HL-60 (cell line): ENCODE measurements at regions not wholly inside any gene's neighbourhood (a gene's known extent, or its start where the extent isn't known, plus 50 kb on each side); places are given as distances from the start of the nearest gene placed in this dataset.

Experiments used
- GABPA ChIP-seq: IDR thresholded peaks from 2 replicates; pipeline ENCODE4 v1.6.1; 2012; ENCODE audit warnings: low read depth
- POLR2AphosphoS5 ChIP-seq: IDR thresholded peaks from 2 replicates; pipeline ENCODE4 v1.6.1; 2012; ENCODE audit warnings: low read depth
- SPI1 ChIP-seq: IDR thresholded peaks from 2 replicates; pipeline ENCODE4 v1.6.1; 2012; ENCODE audit warnings: low read depth, mild to moderate bottlenecking, borderline replicate concordance
- TF ChIP-seq, protein P1 (sequence below): IDR thresholded peaks from one replicate; pipeline ENCODE4 v1.5.1; 2011; ENCODE audit warnings: low read length, control low read depth, inconsistent platforms; ENCODE audit not compliant: insufficient read depth
- TF ChIP-seq, protein P2 (sequence below): IDR thresholded peaks from 2 replicates; pipeline ENCODE4 v1.6.1; 2012; ENCODE audit warnings: low read depth; ENCODE audit not compliant: insufficient replicate concordance

DNA sequence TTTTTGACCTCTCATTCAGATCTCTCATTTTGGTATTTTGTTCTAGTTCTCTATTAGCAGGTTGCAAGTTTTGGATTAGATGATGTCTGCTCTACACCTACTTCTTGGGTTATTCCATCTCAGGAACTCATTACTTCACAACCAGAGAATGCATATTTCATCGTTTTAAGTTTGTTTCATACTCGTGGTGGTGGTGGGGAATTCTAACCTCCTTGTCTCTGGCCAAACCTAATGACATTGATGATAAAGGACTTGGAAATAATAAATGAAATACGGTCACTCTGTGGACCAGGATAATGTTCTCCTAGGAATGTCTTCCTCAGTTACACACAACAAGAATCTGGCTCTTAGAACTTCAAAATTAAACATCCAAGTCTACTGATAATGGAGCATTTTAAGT, 115.2 kb downstream of the CDC42EP3 start:
- TF ChIP-seq, protein P1, sequence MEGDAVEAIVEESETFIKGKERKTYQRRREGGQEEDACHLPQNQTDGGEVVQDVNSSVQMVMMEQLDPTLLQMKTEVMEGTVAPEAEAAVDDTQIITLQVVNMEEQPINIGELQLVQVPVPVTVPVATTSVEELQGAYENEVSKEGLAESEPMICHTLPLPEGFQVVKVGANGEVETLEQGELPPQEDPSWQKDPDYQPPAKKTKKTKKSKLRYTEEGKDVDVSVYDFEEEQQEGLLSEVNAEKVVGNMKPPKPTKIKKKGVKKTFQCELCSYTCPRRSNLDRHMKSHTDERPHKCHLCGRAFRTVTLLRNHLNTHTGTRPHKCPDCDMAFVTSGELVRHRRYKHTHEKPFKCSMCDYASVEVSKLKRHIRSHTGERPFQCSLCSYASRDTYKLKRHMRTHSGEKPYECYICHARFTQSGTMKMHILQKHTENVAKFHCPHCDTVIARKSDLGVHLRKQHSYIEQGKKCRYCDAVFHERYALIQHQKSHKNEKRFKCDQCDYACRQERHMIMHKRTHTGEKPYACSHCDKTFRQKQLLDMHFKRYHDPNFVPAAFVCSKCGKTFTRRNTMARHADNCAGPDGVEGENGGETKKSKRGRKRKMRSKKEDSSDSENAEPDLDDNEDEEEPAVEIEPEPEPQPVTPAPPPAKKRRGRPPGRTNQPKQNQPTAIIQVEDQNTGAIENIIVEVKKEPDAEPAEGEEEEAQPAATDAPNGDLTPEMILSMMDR: no peak
- TF ChIP-seq SPI1 (no peak), POLR2AphosphoS5 (no peak), GABPA (no peak)
- TF ChIP-seq, protein P2, sequence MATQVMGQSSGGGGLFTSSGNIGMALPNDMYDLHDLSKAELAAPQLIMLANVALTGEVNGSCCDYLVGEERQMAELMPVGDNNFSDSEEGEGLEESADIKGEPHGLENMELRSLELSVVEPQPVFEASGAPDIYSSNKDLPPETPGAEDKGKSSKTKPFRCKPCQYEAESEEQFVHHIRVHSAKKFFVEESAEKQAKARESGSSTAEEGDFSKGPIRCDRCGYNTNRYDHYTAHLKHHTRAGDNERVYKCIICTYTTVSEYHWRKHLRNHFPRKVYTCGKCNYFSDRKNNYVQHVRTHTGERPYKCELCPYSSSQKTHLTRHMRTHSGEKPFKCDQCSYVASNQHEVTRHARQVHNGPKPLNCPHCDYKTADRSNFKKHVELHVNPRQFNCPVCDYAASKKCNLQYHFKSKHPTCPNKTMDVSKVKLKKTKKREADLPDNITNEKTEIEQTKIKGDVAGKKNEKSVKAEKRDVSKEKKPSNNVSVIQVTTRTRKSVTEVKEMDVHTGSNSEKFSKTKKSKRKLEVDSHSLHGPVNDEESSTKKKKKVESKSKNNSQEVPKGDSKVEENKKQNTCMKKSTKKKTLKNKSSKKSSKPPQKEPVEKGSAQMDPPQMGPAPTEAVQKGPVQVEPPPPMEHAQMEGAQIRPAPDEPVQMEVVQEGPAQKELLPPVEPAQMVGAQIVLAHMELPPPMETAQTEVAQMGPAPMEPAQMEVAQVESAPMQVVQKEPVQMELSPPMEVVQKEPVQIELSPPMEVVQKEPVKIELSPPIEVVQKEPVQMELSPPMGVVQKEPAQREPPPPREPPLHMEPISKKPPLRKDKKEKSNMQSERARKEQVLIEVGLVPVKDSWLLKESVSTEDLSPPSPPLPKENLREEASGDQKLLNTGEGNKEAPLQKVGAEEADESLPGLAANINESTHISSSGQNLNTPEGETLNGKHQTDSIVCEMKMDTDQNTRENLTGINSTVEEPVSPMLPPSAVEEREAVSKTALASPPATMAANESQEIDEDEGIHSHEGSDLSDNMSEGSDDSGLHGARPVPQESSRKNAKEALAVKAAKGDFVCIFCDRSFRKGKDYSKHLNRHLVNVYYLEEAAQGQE: no peak
